A549 (cell line): ENCODE measurements at regions not wholly inside any gene's neighbourhood (a gene's known extent, or its start where the extent isn't known, plus 50 kb on each side); places are given as distances from the start of the nearest gene placed in this dataset.

Experiments used
- ATAC-seq, 2 experiments: fragments of 200-7000 bp in 1 of 2; fragments of >200 bp in 1 of 2; cut with Nextera tagmentation in 1 of 2; cut with Tn5 transposase in 1 of 2; 3 replicates each; pipeline versions ENCODE4 v1.8.0 to v1.9.1; 2018 to 2020; ENCODE audit warnings: mild to moderate bottlenecking in 1 of 2, moderate library complexity in 1 of 2
- CTCF ChIA-PET: fragments of 300-600 bp; sonication (Branson Sonifier 250); formaldehyde crosslinking; extraction: SDS; loops from one replicate; lab custom pipeline; 2021; ENCODE audit warnings: antibody characterized with exemption, inconsistent platforms; lab: Yijun Ruan, JAX
- POLR2A ChIA-PET: fragments of 350-600 bp; formaldehyde crosslinking; extraction: SDS; loops from one replicate; lab custom pipeline; 2021; ENCODE audit warnings: antibody characterized with exemption, inconsistent platforms; lab: Yijun Ruan, JAX
- DNase-seq, 2 experiments: peaks; one replicate each; pipeline versions ENCODE4 v3.0.0 to v3.0.0-alpha.2; 2011 to 2016; ENCODE audit warnings: low read depth in 1 of 2, low spot score in 1 of 2
- FAIRE-seq: peaks from 2 replicates; lab custom pipeline; 2011; peaks lifted over from hg19 to GRCh38; lab: Jason Lieb, UNC
- H3K27ac ChIP-seq, 2 experiments: fragments of >200 bp; sonication (Bioruptor Twin); formaldehyde crosslinking; 3 replicates each; pipeline ENCODE4 v1.5.1; 2016 to 2017
- H3K4me1 ChIP-seq: fragments of >200 bp; sonication (Bioruptor Twin); formaldehyde crosslinking; 3 replicates; pipeline ENCODE4 v1.6.1; 2016
- H3K4me2 ChIP-seq: fragments of >200 bp; sonication (Bioruptor Twin); formaldehyde crosslinking; 3 replicates; pipeline ENCODE4 v1.6.1; 2016
- H3K4me3 ChIP-seq: fragments of >200 bp; sonication (Bioruptor Twin); formaldehyde crosslinking; 3 replicates; pipeline ENCODE4 v1.5.1; 2016
- H3K9me3 ChIP-seq: fragments of >200 bp; sonication (Bioruptor Twin); formaldehyde crosslinking; 3 replicates; pipeline ENCODE4 v1.6.1; 2016
- CBX2 ChIP-seq: fragments of 200-600 bp; sonication (generic); IDR thresholded peaks from 2 replicates; pipeline ENCODE4 v1.6.1; 2016; ENCODE audit warnings: low read depth, mild to moderate bottlenecking, borderline replicate concordance
- CEBPB ChIP-seq, 2 experiments: fragments of >200 bp in 1 of 2; sonication (Bioruptor Twin) in 1 of 2; formaldehyde crosslinking in 1 of 2; IDR thresholded peaks; 2 replicates each; pipeline ENCODE4 v1.6.1; 2012 to 2016
- CHD4 ChIP-seq: fragments of 200-600 bp; sonication (generic); IDR thresholded peaks from 2 replicates; pipeline ENCODE4 v1.6.1; 2016; ENCODE audit warnings: antibody characterized with exemption, mild to moderate bottlenecking, borderline replicate concordance
- EP300 ChIP-seq, 2 experiments: fragments of >200 bp; sonication (Bioruptor Twin); formaldehyde crosslinking; IDR thresholded peaks; 2 replicates in 1 of 2; 3 replicates in 1 of 2; pipeline ENCODE4 v1.6.1; 2016 to 2017
- ESRRA ChIP-seq: fragments of 150-350 bp; IDR thresholded peaks from 2 replicates; pipeline ENCODE4 v1.6.1; 2014; ENCODE audit warnings: mild to moderate bottlenecking, low read length, borderline replicate concordance
- FOXS1 ChIP-seq: fragments of 250-450 bp; sonication (Bioruptor Pico); IDR thresholded peaks from 2 replicates; pipeline ENCODE4 v1.5.0; 2020; ENCODE audit warnings: mild to moderate bottlenecking, moderate library complexity
- GATA3 ChIP-seq: IDR thresholded peaks from 2 replicates; pipeline ENCODE4 v1.6.1; 2012; ENCODE audit warnings: borderline replicate concordance
- HDAC2 ChIP-seq: fragments of 200-600 bp; sonication (generic); IDR thresholded peaks from 2 replicates; pipeline ENCODE4 v1.6.1; 2016
- JUN ChIP-seq, 2 experiments: fragments of >200 bp; sonication (Bioruptor Twin); formaldehyde crosslinking; IDR thresholded peaks; 2 replicates in 1 of 2; 3 replicates in 1 of 2; pipeline ENCODE4 v1.6.1; 2016 to 2017
- JUNB ChIP-seq: fragments of >200 bp; sonication (Bioruptor Twin); formaldehyde crosslinking; IDR thresholded peaks from 2 replicates; pipeline ENCODE4 v1.6.1; 2016
- KDM5A ChIP-seq: fragments of 200-600 bp; sonication (generic); IDR thresholded peaks from 2 replicates; pipeline ENCODE4 v1.6.1; 2016; ENCODE audit warnings: antibody characterized with exemption, mild to moderate bottlenecking
- MAFK ChIP-seq: fragments of 450-650 bp; IDR thresholded peaks from 2 replicates; pipeline ENCODE4 v1.6.1; 2014; ENCODE audit not compliant: partially characterized antibody
- MAZ ChIP-seq: fragments of 150-350 bp; IDR thresholded peaks from 2 replicates; pipeline ENCODE4 v1.6.1; 2014; ENCODE audit warnings: antibody characterized with exemption, low read depth, low read length, borderline replicate concordance
- NR3C1 ChIP-seq: fragments of >200 bp; sonication (Bioruptor Twin); formaldehyde crosslinking; IDR thresholded peaks from 3 replicates; pipeline ENCODE4 v1.6.1; 2017
- PHF8 ChIP-seq: fragments of 200-600 bp; sonication (generic); IDR thresholded peaks from 2 replicates; pipeline ENCODE4 v1.6.1; 2016; ENCODE audit warnings: low read depth, mild to moderate bottlenecking, antibody characterized with exemption, moderate library complexity, borderline replicate concordance
- TFCP2L1 ChIP-seq: fragments of 250-450 bp; sonication (Bioruptor Pico); IDR thresholded peaks from 2 replicates; pipeline ENCODE4 v1.5.0; 2021; ENCODE audit warnings: mild to moderate bottlenecking
- ZNF302 ChIP-seq: fragments of 250-450 bp; sonication (Bioruptor Pico); IDR thresholded peaks from 2 replicates; pipeline ENCODE4 v1.9.0; 2021; ENCODE audit warnings: inconsistent platforms, mild to moderate bottlenecking, moderate library complexity
- WGBS: methylation state at CpG from one replicate; pipeline ENCODE4 v1.1.6; 2017; ENCODE audit errors: missing lambda C conversion rate; 5-methylcytosine and 5-hydroxymethylcytosine counted together
- TF ChIP-seq, protein P1 (sequence below): IDR thresholded peaks from 2 replicates; pipeline ENCODE4 v1.6.1; 2012; ENCODE audit warnings: low read depth, borderline replicate concordance
- TF ChIP-seq, protein P2 (sequence below): IDR thresholded peaks from 2 replicates; pipeline ENCODE4 v1.6.1; 2012
- TF ChIP-seq, protein P3 (sequence below): fragments of 450-650 bp; IDR thresholded peaks from 2 replicates; pipeline ENCODE4 v1.6.1; 2014; ENCODE audit warnings: antibody characterized with exemption

DNA sequence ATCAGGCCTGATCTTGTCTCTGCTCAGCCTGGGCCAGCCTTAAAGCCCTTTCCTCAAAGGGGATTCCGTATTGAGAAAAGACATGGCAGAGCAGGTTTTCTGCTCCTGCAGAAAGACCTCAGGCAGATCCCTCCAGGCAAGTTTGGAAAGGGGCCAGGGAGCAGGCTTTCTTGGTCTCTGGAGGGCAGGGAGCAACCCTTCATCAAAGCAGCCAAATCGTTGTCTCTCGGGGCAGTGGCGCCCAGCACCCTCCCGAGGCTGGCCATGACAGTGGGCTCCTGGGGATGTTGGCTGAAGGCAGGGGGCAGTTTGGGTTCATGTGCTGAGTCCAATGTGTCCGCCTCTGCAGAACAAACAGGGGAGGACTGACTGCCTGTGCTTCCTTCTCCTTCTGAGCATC lies 168.4 kb upstream of the WSCD1 start:
- H3K4me2 ChIP-seq: no peak overlapping the region
- H3K4me1 ChIP-seq: no peaks in the 10 kb centered on the region
- ChIA-PET CTCF (no interaction called here), POLR2A (no interaction called here)
- ATAC-seq (no peak), FAIRE-seq (no peak), DNase-seq (no peak)
- no peak overlapping the region for H3K4me3 ChIP-seq
- peaks cover 25% of the 10 kb centered on the region; the same call in 2 of the 3 replicates for H3K9me3 ChIP-seq
- TF ChIP-seq NR3C1 (no peak), CBX2 (no peak), GATA3 (no peak), PHF8 (no peak), CHD4 (no peak), CEBPB (IDR thresholded peaks at IDR 0.05) (no peak), ESRRA (no peak), JUN (IDR thresholded peaks at IDR 0.05) (no peak), JUNB (no peak), KDM5A (no peak), ZNF302 (CRISPR knock-in tag) (no peak), MAFK (no peak)
- 25% methylated on average over 5 of the region's 6 CpGs for WGBS
- no peak overlapping the region for H3K27ac ChIP-seq

DNA sequence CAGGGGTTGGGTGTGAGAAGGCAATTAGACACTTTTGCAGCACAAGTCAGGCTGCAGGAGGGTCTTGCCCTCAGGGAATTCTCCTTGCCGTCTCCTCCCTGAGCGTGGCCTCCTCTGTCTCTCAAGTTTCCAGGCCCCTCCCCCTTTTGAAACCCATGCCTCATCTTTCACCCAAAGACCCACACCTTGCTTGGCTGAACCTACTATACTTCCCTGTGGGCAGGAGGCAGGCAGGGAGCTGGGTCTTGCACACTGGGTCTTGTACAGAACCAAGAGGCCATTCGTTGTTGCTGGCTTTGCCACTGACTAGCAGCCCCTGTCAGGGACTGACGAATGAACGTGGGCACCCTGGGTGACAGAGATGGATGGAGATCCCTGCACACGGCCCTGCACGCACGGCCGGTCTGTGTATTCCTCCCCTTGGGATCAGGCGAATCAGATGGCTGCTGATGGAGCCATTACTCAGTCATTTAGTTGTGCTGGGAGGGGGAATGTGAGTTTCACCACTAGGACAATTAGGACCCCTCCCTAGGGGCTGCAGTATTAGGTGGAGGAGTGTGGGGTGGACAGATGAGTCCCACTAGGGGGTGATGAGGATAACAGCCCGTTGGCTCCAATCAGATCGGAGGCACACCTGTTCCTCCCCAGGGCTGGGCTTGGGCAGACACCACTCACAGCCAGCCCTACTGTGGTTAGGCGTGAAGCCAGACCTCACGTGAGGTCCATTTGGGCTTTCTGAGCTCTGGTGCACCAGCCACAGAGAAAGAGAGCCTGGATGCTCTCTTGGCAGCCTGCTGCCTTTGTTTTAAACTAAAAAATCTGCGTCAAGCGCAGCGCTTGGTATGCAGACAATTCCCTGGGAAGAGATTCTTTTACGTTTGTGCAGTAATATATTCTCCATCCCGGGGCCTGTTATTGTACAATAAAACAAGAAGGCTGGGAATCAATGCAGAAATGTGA lies 167.7 kb upstream of the WSCD1 start:
- Histone ChIP-seq H3K4me3 (no peak overlapping the region), H3K4me2 (no peak overlapping the region), H3K4me1 (no peaks in the 10 kb centered on the region), H3K9me3 (peaks cover 25% of the 10 kb centered on the region; the same call in 2 of the 3 replicates), H3K27ac (no peak overlapping the region)
- DNase-seq (no peak), FAIRE-seq (no peak), ATAC-seq (no peak)
- ChIA-PET CTCF (no interaction called here), POLR2A (no interaction called here)
- no peak for TF ChIP-seq ZNF302 (CRISPR knock-in tag)
- TF ChIP-seq EP300 (IDR thresholded peaks at IDR 0.05): no peak
- TF ChIP-seq FOXS1: no peak
- TF ChIP-seq, protein P1, sequence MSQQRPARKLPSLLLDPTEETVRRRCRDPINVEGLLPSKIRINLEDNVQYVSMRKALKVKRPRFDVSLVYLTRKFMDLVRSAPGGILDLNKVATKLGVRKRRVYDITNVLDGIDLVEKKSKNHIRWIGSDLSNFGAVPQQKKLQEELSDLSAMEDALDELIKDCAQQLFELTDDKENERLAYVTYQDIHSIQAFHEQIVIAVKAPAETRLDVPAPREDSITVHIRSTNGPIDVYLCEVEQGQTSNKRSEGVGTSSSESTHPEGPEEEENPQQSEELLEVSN: no peak
- TF ChIP-seq, protein P2, sequence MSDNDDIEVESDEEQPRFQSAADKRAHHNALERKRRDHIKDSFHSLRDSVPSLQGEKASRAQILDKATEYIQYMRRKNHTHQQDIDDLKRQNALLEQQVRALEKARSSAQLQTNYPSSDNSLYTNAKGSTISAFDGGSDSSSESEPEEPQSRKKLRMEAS: no peak
- WGBS: 36% methylated on average over 19 of the region's 19 CpGs

DNA sequence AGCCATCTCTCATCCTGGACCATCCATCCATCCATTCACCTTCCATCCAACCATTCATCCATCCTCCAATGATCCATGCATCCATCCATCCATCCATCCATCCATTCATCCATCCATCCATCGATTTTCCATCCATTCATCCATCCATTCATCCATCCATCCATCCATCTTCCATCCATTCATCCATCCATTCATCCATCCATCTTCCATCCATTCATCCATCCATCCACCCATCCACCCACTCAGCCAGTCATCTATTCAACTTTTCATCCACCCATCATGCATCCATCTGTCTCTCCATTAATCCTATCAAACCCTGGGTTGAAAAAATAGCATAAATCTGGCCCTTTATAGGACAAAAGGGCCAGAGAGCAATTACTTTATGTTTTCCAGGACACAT lies 158.3 kb upstream of the WSCD1 start:
- ChIA-PET POLR2A (no interaction called here), CTCF (interaction anchor here (0.6 to 1.5 kb wide), 2 partner anchors 11 to 318 kb away, joined by 3 to 4 read pairs; no protein-coding TSS in a partner anchor)
- H3K9me3 ChIP-seq: no peaks in the 10 kb centered on the region; the same call in 2 of the 3 replicates
- FAIRE-seq: no peak
- no peak overlapping the region for H3K4me2 ChIP-seq
- no peak for ATAC-seq
- no peak for TF ChIP-seq MAZ
- no peak for TF ChIP-seq PHF8
- no peak for TF ChIP-seq TFCP2L1
- TF ChIP-seq, protein P3, sequence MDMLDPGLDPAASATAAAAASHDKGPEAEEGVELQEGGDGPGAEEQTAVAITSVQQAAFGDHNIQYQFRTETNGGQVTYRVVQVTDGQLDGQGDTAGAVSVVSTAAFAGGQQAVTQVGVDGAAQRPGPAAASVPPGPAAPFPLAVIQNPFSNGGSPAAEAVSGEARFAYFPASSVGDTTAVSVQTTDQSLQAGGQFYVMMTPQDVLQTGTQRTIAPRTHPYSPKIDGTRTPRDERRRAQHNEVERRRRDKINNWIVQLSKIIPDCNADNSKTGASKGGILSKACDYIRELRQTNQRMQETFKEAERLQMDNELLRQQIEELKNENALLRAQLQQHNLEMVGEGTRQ: no peak
- TF ChIP-seq ZNF302 (CRISPR knock-in tag): no peak
- no peak for TF ChIP-seq HDAC2
- no peak overlapping the region for H3K4me3 ChIP-seq
- H3K27ac ChIP-seq: no peak overlapping the region
- no peaks in the 10 kb centered on the region for H3K4me1 ChIP-seq
- WGBS: 0% methylated on average over 1 of the region's 1 CpG
- no peak for DNase-seq
